ENCODE measurements at regions not wholly inside any gene's neighbourhood (a gene's known extent, or its start where the extent isn't known, plus 50 kb on each side); places are given as distances from the start of the nearest gene placed in this dataset.

DNA sequence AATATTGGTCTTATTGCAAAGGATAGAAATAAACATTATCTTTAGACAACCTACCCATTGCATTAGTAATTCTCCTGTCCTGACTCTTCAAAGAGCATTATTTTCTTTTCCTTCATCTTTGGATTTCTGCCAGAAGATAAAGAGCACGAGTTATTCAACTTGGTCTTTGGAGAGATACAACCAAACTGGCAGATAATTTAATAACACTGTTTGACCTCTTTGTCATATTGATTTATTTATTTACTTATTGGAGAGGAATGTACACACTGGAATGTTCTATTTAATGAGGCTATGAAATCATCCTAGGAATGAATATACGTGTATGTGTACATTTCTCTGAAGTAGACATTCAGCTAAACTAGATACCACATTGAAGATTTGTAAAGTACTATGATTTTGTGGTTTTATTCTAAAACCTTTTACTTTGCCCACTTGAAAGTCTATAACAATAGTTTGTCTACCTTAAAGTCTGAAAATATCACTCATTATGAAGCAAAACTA is 462.1 kb downstream of the C3orf38 start:
- H2AK5ac ChIP-seq (ENCODE audit: low read depth, low read length) = no peak overlapping the region
- no peaks in the 10 kb centered on the region for H4K20me1 ChIP-seq (ENCODE audit: insufficient read depth, low read length)
- H2BK20ac ChIP-seq (ENCODE audit: low read depth, low read length) = no peak overlapping the region
- no peak overlapping the region for H2AK9ac ChIP-seq (replicated peaks; ENCODE audit: low read depth, low read length, poor library complexity)
- H4K5ac ChIP-seq (ENCODE audit: low read depth, low read length) = no peak overlapping the region
- no peak overlapping the region for H2BK5ac ChIP-seq (ENCODE audit: low read depth, low read length, poor library complexity, severe bottlenecking)
- TF ChIP-seq, protein P1, sequence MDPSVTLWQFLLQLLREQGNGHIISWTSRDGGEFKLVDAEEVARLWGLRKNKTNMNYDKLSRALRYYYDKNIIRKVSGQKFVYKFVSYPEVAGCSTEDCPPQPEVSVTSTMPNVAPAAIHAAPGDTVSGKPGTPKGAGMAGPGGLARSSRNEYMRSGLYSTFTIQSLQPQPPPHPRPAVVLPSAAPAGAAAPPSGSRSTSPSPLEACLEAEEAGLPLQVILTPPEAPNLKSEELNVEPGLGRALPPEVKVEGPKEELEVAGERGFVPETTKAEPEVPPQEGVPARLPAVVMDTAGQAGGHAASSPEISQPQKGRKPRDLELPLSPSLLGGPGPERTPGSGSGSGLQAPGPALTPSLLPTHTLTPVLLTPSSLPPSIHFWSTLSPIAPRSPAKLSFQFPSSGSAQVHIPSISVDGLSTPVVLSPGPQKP (IDR thresholded peaks at IDR 0.05; ENCODE audit: borderline replicate concordance, low read depth, low read length) = no peak
- TF ChIP-seq POLR2A (IDR thresholded peaks at IDR 0.05; ENCODE audit: low read depth, low read length) (no peak), FOS (IDR thresholded peaks at IDR 0.05; ENCODE audit: low read depth, low read length) (no peak), CTCF (conservative IDR thresholded peaks at IDR 0.05; ENCODE audit: low read depth, low read length) (no peak), SMC3 (IDR thresholded peaks at IDR 0.05; ENCODE audit: low read depth, low read length) (no peak), CHD1 (IDR thresholded peaks at IDR 0.05; ENCODE audit: low read depth, low read length) (no peak), MXI1 (IDR thresholded peaks at IDR 0.05; ENCODE audit: borderline replicate concordance, low read depth, low read length) (no peak), BHLHE40 (IDR thresholded peaks at IDR 0.05; ENCODE audit: low read depth, low read length) (no peak), RAD21 (IDR thresholded peaks at IDR 0.05; ENCODE audit: low read length) (no peak), RFX5 (IDR thresholded peaks at IDR 0.05; ENCODE audit: low read depth, low read length) (no peak), MAFK (IDR thresholded peaks at IDR 0.05; ENCODE audit: low read depth, low read length) (no peak), MAZ (IDR thresholded peaks at IDR 0.05; ENCODE audit: borderline replicate concordance, low read depth, low read length) (no peak), CEBPB (IDR thresholded peaks at IDR 0.05; ENCODE audit: low read depth, low read length) (no peak), RCOR1 (IDR thresholded peaks at IDR 0.05; ENCODE audit: insufficient replicate concordance, low read length) (no peak), NFE2L2 (IDR thresholded peaks at IDR 0.05; ENCODE audit: low read depth, low read length) (no peak)
- TF ChIP-seq, protein P2, sequence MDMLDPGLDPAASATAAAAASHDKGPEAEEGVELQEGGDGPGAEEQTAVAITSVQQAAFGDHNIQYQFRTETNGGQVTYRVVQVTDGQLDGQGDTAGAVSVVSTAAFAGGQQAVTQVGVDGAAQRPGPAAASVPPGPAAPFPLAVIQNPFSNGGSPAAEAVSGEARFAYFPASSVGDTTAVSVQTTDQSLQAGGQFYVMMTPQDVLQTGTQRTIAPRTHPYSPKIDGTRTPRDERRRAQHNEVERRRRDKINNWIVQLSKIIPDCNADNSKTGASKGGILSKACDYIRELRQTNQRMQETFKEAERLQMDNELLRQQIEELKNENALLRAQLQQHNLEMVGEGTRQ (IDR thresholded peaks at IDR 0.05; ENCODE audit: low read depth, low read length) = no peak
- H3K27ac ChIP-seq (ENCODE audit: insufficient read depth, low read length) = no peak overlapping the region
- H2BK15ac ChIP-seq (ENCODE audit: low read depth, low read length) = no peak overlapping the region
- H2BK120ac ChIP-seq (ENCODE audit: low read depth, low read length) = no peak overlapping the region
- no peak overlapping the region for H4K91ac ChIP-seq (ENCODE audit: insufficient read depth, low read depth, low read length)
- POLR2A ChIA-PET (ENCODE audit: unreplicated experiment) = no interaction called here
- no peak overlapping the region for H4K8ac ChIP-seq (ENCODE audit: low read depth in 2 of 2, low read length in 2 of 2)
- H3K36me3 ChIP-seq (ENCODE audit: control insufficient read depth, insufficient read depth, low read length) = no peaks in the 10 kb centered on the region
- no peak overlapping the region for H3K4me3 ChIP-seq (ENCODE audit: insufficient read depth, low read depth, low read length)
- CTCF ChIA-PET = no interaction called here
- no peak overlapping the region for H2AFZ ChIP-seq (replicated peaks; ENCODE audit: low read length, poor library complexity)
- H3K4me1 ChIP-seq (ENCODE audit: control insufficient read depth, insufficient read depth, low read length) = no peaks in the 10 kb centered on the region
- dilution Hi-C loops (cut with HindIII; ENCODE audit: low sequenced_read_pairs, unreplicated experiment) = no loop called here
- DNase-seq = no peak
- intact Hi-C loops (cut with micrococcal nuclease) = no loop called here
- no peaks in the 10 kb centered on the region for H3K9me1 ChIP-seq (ENCODE audit: insufficient read depth, low read length)
- H3K9ac ChIP-seq (ENCODE audit: low read depth, low read length) = no peak overlapping the region
- no peak overlapping the region for H3K23ac ChIP-seq (ENCODE audit: low read depth, low read length)
- in situ Hi-C loops (cut with MboI; ENCODE audit: low sequenced_read_pairs) = no loop called here
- no peak overlapping the region for H3K4ac ChIP-seq (ENCODE audit: low read depth, low read length)
- WGBS, 2 experiments (ENCODE audit: extremely low coverage in 2 of 2, insufficient read length in 1 of 2) = no CpG with 5 or more reads among the region's 2 CpGs
- BruUV-seq (replicated peaks) = no TSS peak
- H3K56ac ChIP-seq (ENCODE audit: extremely low read depth, insufficient read depth, low read length) = no peak overlapping the region
- H3K79me1 ChIP-seq (ENCODE audit: low read depth in 1 of 2, low read length in 2 of 2) = no peaks in the 10 kb centered on the region
- no peak overlapping the region for H3K18ac ChIP-seq (ENCODE audit: low read depth, low read length)
- H3K9me3 ChIP-seq (ENCODE audit: control insufficient read depth, insufficient read depth, low read length) = no peaks in the 10 kb centered on the region
- H3K4me2 ChIP-seq (ENCODE audit: low read depth, low read length) = no peak overlapping the region
- no peak overlapping the region for H3K14ac ChIP-seq (replicated peaks; ENCODE audit: low read depth, low read length)
- no peak for ATAC-seq (ENCODE audit: low read depth)
- no peaks in the 10 kb centered on the region for H3K27me3 ChIP-seq (ENCODE audit: control insufficient read depth, insufficient read depth, low read length)

All from IMR-90 (cell line).